HepG2 (cell line): ENCODE measurements at regions not wholly inside any gene's neighbourhood (a gene's known extent, or its start where the extent isn't known, plus 50 kb on each side); places are given as distances from the start of the nearest gene placed in this dataset.

Experiments used
- ATAC-seq: fragments of 200-7000 bp; cut with Tn5 transposase; 3 replicates; pipeline ENCODE4 v1.9.1; 2020; ENCODE audit warnings: mild to moderate bottlenecking, moderate library complexity
- BruUV-seq: library from RNA; stranded (reverse); fragments of 400-500 nt; replicated peaks from 2 replicates; lab custom pipeline; 2021; lab: Mats Ljungman, UMichigan
- CTCF ChIA-PET: fragments of 300-600 bp; formaldehyde crosslinking; extraction: SDS; loops from one replicate; lab custom pipeline; 2021; ENCODE audit warnings: low total read pairs, inconsistent platforms, low intra/inter-chr PET ratio; lab: Yijun Ruan, JAX
- POLR2A ChIA-PET: fragments of 350-600 bp; sonication (Branson Sonifier 250); formaldehyde crosslinking; loops from one replicate; lab custom pipeline; 2020; ENCODE audit warnings: antibody characterized with exemption, inconsistent platforms; lab: Yijun Ruan, JAX
- DNase-seq: peaks from one replicate; pipeline ENCODE4 v3.0.0-alpha.2; 2015; ENCODE audit warnings: low spot score
- FAIRE-seq: peaks from 3 replicates; lab custom pipeline; 2011; peaks lifted over from hg19 to GRCh38; lab: Jason Lieb, UNC
- H2AFZ ChIP-seq: one replicate; pipeline ENCODE4 v1.6.1; 2011; ENCODE audit warnings: low read length, inconsistent platforms
- H3K27ac ChIP-seq: fragments of 300-600 bp; 3 replicates; pipeline ENCODE4 v1.8.0; 2011; ENCODE audit warnings: mixed run types, mild to moderate bottlenecking, mixed read lengths, low read length, inconsistent platforms; ENCODE audit not compliant: insufficient read depth; ENCODE audit errors: extremely low read length
- H3K27me3 ChIP-seq, 2 experiments: fragments of 200-600 bp in 1 of 2; 2 replicates in 1 of 2; 3 replicates in 1 of 2; pipeline versions ENCODE4 v1.6.0 to v1.8.0; 2011; ENCODE audit warnings: low read length in 2 of 2, mild to moderate bottlenecking in 2 of 2, moderate library complexity in 2 of 2, inconsistent platforms in 1 of 2; ENCODE audit not compliant: insufficient read depth in 2 of 2, control insufficient read depth in 1 of 2
- H3K36me3 ChIP-seq, 2 experiments: fragments of 200-600 bp in 1 of 2; replicated peaks in 1 of 2; 2 replicates in 1 of 2; 3 replicates in 1 of 2; pipeline versions ENCODE4 v1.5.1 to v1.8.0; 2011; ENCODE audit warnings: low read length in 2 of 2, inconsistent platforms in 1 of 2; ENCODE audit not compliant: insufficient read depth in 2 of 2, control insufficient read depth in 1 of 2
- H3K4me1 ChIP-seq: 2 replicates; pipeline ENCODE4 v1.5.1; 2012; ENCODE audit warnings: low read length, inconsistent platforms; ENCODE audit not compliant: insufficient read depth
- H3K4me2 ChIP-seq: 2 replicates; pipeline ENCODE4 v1.6.0; 2011; ENCODE audit warnings: low read depth, low read length, inconsistent platforms
- H3K4me3 ChIP-seq, 3 experiments: fragments of 200-600 bp in 1 of 3; sonication (generic), shearing (Covaris generic) in 1 of 3; replicated peaks in 1 of 3; 2 replicates each; pipeline ENCODE4 v1.5.1; 2011 to 2016; ENCODE audit warnings: low read length in 3 of 3, inconsistent platforms in 2 of 3, low read depth in 2 of 3, mild to moderate bottlenecking in 2 of 3, control low read depth in 1 of 3, mixed read lengths in 1 of 3; ENCODE audit not compliant: insufficient read depth in 1 of 3
- H3K79me2 ChIP-seq: one replicate; pipeline ENCODE4 v1.6.1; 2011; ENCODE audit warnings: low read length, inconsistent platforms; ENCODE audit not compliant: insufficient read depth
- H3K9ac ChIP-seq: 2 replicates; pipeline ENCODE4 v1.6.0; 2011; ENCODE audit warnings: mild to moderate bottlenecking, low read depth, low read length, inconsistent platforms; ENCODE audit not compliant: insufficient read depth
- H3K9me3 ChIP-seq: 2 replicates; pipeline ENCODE4 v1.5.1; 2012; ENCODE audit warnings: mild to moderate bottlenecking, low read length
- H4K20me1 ChIP-seq: 2 replicates; pipeline ENCODE4 v1.6.0; 2011; ENCODE audit warnings: inconsistent platforms, mild to moderate bottlenecking, low read length, moderate library complexity; ENCODE audit not compliant: insufficient read depth
- ARNTL ChIP-seq: sonication (generic); formaldehyde crosslinking; IDR thresholded peaks from 2 replicates; pipeline ENCODE4 v1.4.0; 2020; ENCODE audit warnings: mild to moderate bottlenecking, missing genetic modification reagents
- CCAR2 ChIP-seq: fragments of 200-400 bp; formaldehyde crosslinking; optimal IDR thresholded peaks from 2 replicates; pipeline ENCODE3; 2018; ENCODE audit warnings: low read depth, mild to moderate bottlenecking, low read length, moderate library complexity
- ETV6 ChIP-seq: sonication (generic); formaldehyde crosslinking; conservative IDR thresholded peaks from 2 replicates; pipeline ENCODE4 v1.4.0; 2020; ENCODE audit warnings: missing genetic modification reagents
- FOXA1 ChIP-seq, 2 experiments: fragments of 450-650 bp in 1 of 2; sonication (generic) in 1 of 2; formaldehyde crosslinking in 1 of 2; IDR thresholded peaks; 2 replicates each; pipeline versions ENCODE4 v1.4.0 to v1.6.1; 2016 to 2020; ENCODE audit warnings: missing genetic modification reagents in 1 of 2
- TAF1 ChIP-seq: sonication (generic); formaldehyde crosslinking; IDR thresholded peaks from 2 replicates; pipeline ENCODE4 v1.4.0; 2020; ENCODE audit warnings: missing genetic modification reagents
- TARDBP ChIP-seq: sonication (generic); formaldehyde crosslinking; IDR thresholded peaks from 2 replicates; pipeline ENCODE4 v1.8.0; 2022; ENCODE audit warnings: mild to moderate bottlenecking, missing genetic modification reagents
- ZNF230 ChIP-seq: sonication (generic); formaldehyde crosslinking; IDR thresholded peaks from 2 replicates; pipeline ENCODE4 v1.4.0; 2020; ENCODE audit warnings: mild to moderate bottlenecking, missing genetic modification reagents
- ZNF761 ChIP-seq: sonication (generic); formaldehyde crosslinking; conservative IDR thresholded peaks from 2 replicates; pipeline ENCODE4 v1.4.0; 2020; ENCODE audit warnings: mild to moderate bottlenecking, missing genetic modification reagents
- WGBS: methylation state at CpG from one replicate; pipeline ENCODE4 v1.1.6; 2017; ENCODE audit warnings: low lambda C conversion rate; 5-methylcytosine and 5-hydroxymethylcytosine counted together
- in situ Hi-C: cut with HindIII; loops from 2 replicates; pipeline ENCODE4 v1.10.0; 2017; ENCODE audit warnings: low pct_unique_long_range_greater_than_20kb; ENCODE audit not compliant: extremely low pct_ligation_motif_present
- intact Hi-C: fragments of 100-400 bp; cut with micrococcal nuclease; formaldehyde crosslinking; loops from one replicate; pipeline ENCODE4 v1.10.0; 2022; ENCODE audit not compliant: unreplicated experiment

DNA sequence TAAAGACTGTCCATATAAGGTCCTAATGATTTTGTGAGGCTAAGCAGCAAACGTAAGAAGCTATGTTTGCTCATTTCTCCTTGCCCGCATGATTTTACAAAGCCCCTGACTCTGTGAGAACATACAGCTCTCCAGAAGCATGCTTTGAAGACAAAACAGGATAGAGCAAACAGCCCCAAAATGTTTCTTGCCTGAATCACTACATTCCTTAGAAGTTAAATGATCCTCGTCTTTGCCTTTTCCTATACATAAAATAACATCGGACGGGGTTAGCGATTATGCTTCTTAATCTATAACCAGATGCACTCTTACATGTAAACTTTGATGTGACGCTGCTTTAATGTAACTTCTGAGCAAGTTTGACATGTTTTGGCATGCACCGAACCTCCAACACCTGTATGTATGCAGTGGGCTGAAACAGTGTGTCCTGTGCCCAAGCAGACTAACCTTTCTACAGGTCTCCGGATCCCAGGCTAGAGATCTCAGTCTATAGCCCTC is 353.7 kb downstream of the CETN3 start:
- H4K20me1 ChIP-seq: no peaks in the 10 kb centered on the region
- intact Hi-C loops: no loop called here
- TF ChIP-seq TARDBP (CRISPR knock-in tag): no peak
- no peak for TF ChIP-seq ZNF761 (CRISPR knock-in tag)
- H3K27ac ChIP-seq: no peak overlapping the region
- 17% methylated on average over 9 of the region's 9 CpGs for WGBS
- no peak overlapping the region for H3K4me3 ChIP-seq
- no peaks in the 10 kb centered on the region for H3K79me2 ChIP-seq
- H3K4me2 ChIP-seq: no peak overlapping the region
- no peaks in the 10 kb centered on the region; a peak in 1 of 5 replicates for H3K27me3 ChIP-seq
- no peak for FAIRE-seq
- no peaks in the 10 kb centered on the region for H3K36me3 ChIP-seq
- ChIA-PET POLR2A (no interaction called here), CTCF (no interaction called here)
- H3K9ac ChIP-seq: no peak overlapping the region
- no peaks in the 10 kb centered on the region for H3K9me3 ChIP-seq
- H2AFZ ChIP-seq: no peak overlapping the region
- no peak for DNase-seq
- no TSS peak for BruUV-seq
- ATAC-seq: no peak
- H3K4me1 ChIP-seq: no peaks in the 10 kb centered on the region
- in situ Hi-C loops: no loop called here

GRCh38 chr5:90054612-90055011 is 354.9 kb downstream of the CETN3 start:
- no peak for ATAC-seq
- Histone ChIP-seq H3K4me1 (no peaks in the 10 kb centered on the region), H3K36me3 (no peaks in the 10 kb centered on the region), H3K79me2 (no peaks in the 10 kb centered on the region), H3K27me3 (no peaks in the 10 kb centered on the region), H2AFZ (no peak overlapping the region), H3K4me3 (no peak overlapping the region), H4K20me1 (no peaks in the 10 kb centered on the region), H3K9me3 (no peaks in the 10 kb centered on the region), H3K4me2 (no peak overlapping the region), H3K27ac (no peak overlapping the region), H3K9ac (no peak overlapping the region)
- POLR2A ChIA-PET: no interaction called here
- BruUV-seq: no TSS peak
- in situ Hi-C loops (no loop called here), intact Hi-C loops (no loop called here)
- FAIRE-seq: no peak
- CTCF ChIA-PET: no interaction called here
- TF ChIP-seq CCAR2 (no peak), ARNTL (CRISPR knock-in tag) (no peak), ZNF230 (no peak), FOXA1 (IDR thresholded peaks at IDR 0.05) (no peak), FOXA1 (CRISPR knock-in tag; IDR thresholded peaks at IDR 0.05) (no peak), TAF1 (no peak), ETV6 (CRISPR knock-in tag) (no peak)
- 7% methylated on average over 3 of the region's 3 CpGs for WGBS
- DNase-seq: no peak
